Neural cell (in vitro differentiated cells): ENCODE measurements at regions not wholly inside any gene's neighbourhood (a gene's known extent, or its start where the extent isn't known, plus 50 kb on each side); places are given as distances from the start of the nearest gene placed in this dataset.

Source experiments
- H2AFZ ChIP-seq: fragments of 200-600, 300-800 bp; sonication (generic), shearing (Covaris generic); 2 replicates; pipeline ENCODE4 v1.6.0; 2014; ENCODE audit warnings: low read depth, mild to moderate bottlenecking, antibody characterized with exemption, low read length, moderate library complexity
- H3F3A ChIP-seq: fragments of 200-600 bp; shearing (Covaris generic); 2 replicates; pipeline ENCODE4 v1.6.1; 2016; ENCODE audit warnings: mild to moderate bottlenecking, moderate library complexity, mixed read lengths, antibody characterized with exemption, low read length; ENCODE audit not compliant: insufficient read depth, poor library complexity, severe bottlenecking
- H3K27ac ChIP-seq: fragments of 200-600, 300-800 bp; sonication (generic), shearing (Covaris generic); 2 replicates; pipeline ENCODE4 v1.5.1; 2014; ENCODE audit warnings: mild to moderate bottlenecking, low read length, moderate library complexity
- H3K27me3 ChIP-seq: fragments of 300-800, 200-600 bp; sonication (generic), shearing (Covaris generic); 2 replicates; pipeline ENCODE4 v1.6.0; 2014; ENCODE audit warnings: mild to moderate bottlenecking, low read depth, low read length, moderate library complexity; ENCODE audit not compliant: insufficient read depth
- H3K36me3 ChIP-seq: fragments of 300-800, 200-600 bp; sonication (generic), shearing (Covaris generic); 2 replicates; pipeline ENCODE4 v1.5.1; 2014; ENCODE audit warnings: mild to moderate bottlenecking, antibody characterized with exemption, low read length, moderate library complexity; ENCODE audit not compliant: insufficient read depth
- H3K4me2 ChIP-seq: fragments of 300-800, 200-600 bp; sonication (generic), shearing (Covaris generic); 2 replicates; pipeline ENCODE4 v1.6.0; 2014; ENCODE audit warnings: mild to moderate bottlenecking, low read length
- H3K4me3 ChIP-seq: fragments of 300-800, 200-600 bp; sonication (generic), shearing (Covaris generic); 2 replicates; pipeline ENCODE4 v1.5.1; 2014; ENCODE audit warnings: mild to moderate bottlenecking, low read length, moderate library complexity
- H3K79me2 ChIP-seq: fragments of 200-600 bp; shearing (Covaris generic); replicated peaks from 2 replicates; pipeline ENCODE4 v1.6.0; 2014; ENCODE audit warnings: mild to moderate bottlenecking, low read length, moderate library complexity; ENCODE audit not compliant: insufficient read depth
- H3K9ac ChIP-seq: fragments of 300-800, 200-600 bp; sonication (generic), shearing (Covaris generic); 2 replicates; pipeline ENCODE4 v1.6.1; 2016; ENCODE audit warnings: mild to moderate bottlenecking, low read length, mixed read lengths
- H3K9me2 ChIP-seq: fragments of 200-600 bp; shearing (Covaris generic); 2 replicates; pipeline ENCODE4 v1.6.1; 2016; ENCODE audit warnings: mild to moderate bottlenecking, low read length, mixed read lengths; ENCODE audit not compliant: insufficient read depth
- H3K9me3 ChIP-seq: fragments of 200-600, 300-800 bp; sonication (generic), shearing (Covaris generic); 2 replicates; pipeline ENCODE4 v1.6.1; 2016; ENCODE audit warnings: mild to moderate bottlenecking, mixed run types, low read length, moderate library complexity, mixed read lengths
- H4K20me1 ChIP-seq: fragments of 200-600 bp; shearing (Covaris generic); 2 replicates; pipeline ENCODE4 v1.6.1; 2016; ENCODE audit warnings: mild to moderate bottlenecking, mixed run types; ENCODE audit not compliant: insufficient read depth
- CTCF ChIP-seq: fragments of 450-650 bp; IDR thresholded peaks from 2 replicates; pipeline ENCODE4 v1.5.1; 2014; ENCODE audit warnings: antibody characterized with exemption, mild to moderate bottlenecking, moderate library complexity; ENCODE audit not compliant: poor library complexity, severe bottlenecking
- EP300 ChIP-seq: fragments of 450-650 bp; conservative IDR thresholded peaks from 2 replicates; pipeline ENCODE4 v1.6.1; 2014; ENCODE audit warnings: antibody characterized with exemption, mild to moderate bottlenecking, moderate library complexity; ENCODE audit not compliant: poor library complexity, severe bottlenecking
- EZH2 ChIP-seq: fragments of 200-600, 300-800 bp; shearing (Covaris generic), sonication (generic); IDR thresholded peaks from 2 replicates; pipeline ENCODE4 v1.6.1; 2014; ENCODE audit warnings: antibody characterized with exemption, low read length, borderline replicate concordance, mild to moderate bottlenecking; ENCODE audit not compliant: insufficient read depth, poor library complexity, severe bottlenecking
- MXI1 ChIP-seq: fragments of 450-650 bp; conservative IDR thresholded peaks from 2 replicates; pipeline ENCODE4 v1.6.1; 2014; ENCODE audit warnings: antibody characterized with exemption, mild to moderate bottlenecking; ENCODE audit not compliant: poor library complexity, severe bottlenecking
- POLR2AphosphoS5 ChIP-seq: IDR thresholded peaks from 2 replicates; pipeline ENCODE4 v1.6.1; 2012
- RAD21 ChIP-seq: fragments of 450-650 bp; conservative IDR thresholded peaks from 2 replicates; pipeline ENCODE4 v1.6.1; 2014; ENCODE audit warnings: antibody characterized with exemption, mild to moderate bottlenecking, moderate library complexity
- REST ChIP-seq: IDR thresholded peaks from 2 replicates; pipeline ENCODE4 v1.6.1; 2012; ENCODE audit warnings: borderline replicate concordance
- SMC3 ChIP-seq: fragments of 450-650 bp; conservative IDR thresholded peaks from 2 replicates; pipeline ENCODE4 v1.6.1; 2014; ENCODE audit warnings: antibody characterized with exemption, mild to moderate bottlenecking, moderate library complexity; ENCODE audit not compliant: poor library complexity
- TAF1 ChIP-seq: IDR thresholded peaks from 2 replicates; pipeline ENCODE4 v1.6.1; 2012; ENCODE audit warnings: low read depth

GRCh38 chr9:27717991-27718390, 144.7 kb upstream of the C9orf72 start:
- no peak overlapping the region for H3K4me3 ChIP-seq
- no peaks in the 10 kb centered on the region for H3K36me3 ChIP-seq
- H3F3A ChIP-seq, result no peaks in the 10 kb centered on the region
- no peak overlapping the region for H2AFZ ChIP-seq
- no peaks in the 10 kb centered on the region for H4K20me1 ChIP-seq
- no peaks in the 10 kb centered on the region for H3K9me3 ChIP-seq
- no peaks in the 10 kb centered on the region for H3K79me2 ChIP-seq
- H3K9ac ChIP-seq, result no peak overlapping the region
- TF ChIP-seq RAD21 (no peak), REST (no peak), SMC3 (no peak), TAF1 (no peak), POLR2AphosphoS5 (no peak), EZH2 (no peak), EP300 (no peak), MXI1 (no peak), CTCF (no peak)
- no peak overlapping the region for H3K4me2 ChIP-seq
- no peaks in the 10 kb centered on the region for H3K9me2 ChIP-seq
- H3K27ac ChIP-seq, result no peak overlapping the region
- no peaks in the 10 kb centered on the region for H3K27me3 ChIP-seq

- TF ChIP-seq RAD21 (no peak), MXI1 (no peak), POLR2AphosphoS5 (no peak), SMC3 (no peak), REST (no peak), EZH2 (no peak), EP300 (no peak), CTCF (no peak), TAF1 (no peak)
- no peaks in the 10 kb centered on the region for H3K9me2 ChIP-seq
Measured at GRCh38 chr9:27719711-27720110, 146.4 kb upstream of the C9orf72 start.

More at GRCh38 chr9:27719711-27720110, 146.4 kb upstream of the C9orf72 start:
- Histone ChIP-seq H3K9me3 (no peaks in the 10 kb centered on the region), H3K27ac (no peak overlapping the region), H2AFZ (no peak overlapping the region), H3F3A (no peaks in the 10 kb centered on the region), H3K9ac (no peak overlapping the region), H3K4me3 (no peak overlapping the region), H3K36me3 (no peaks in the 10 kb centered on the region), H3K79me2 (no peaks in the 10 kb centered on the region), H3K4me2 (no peak overlapping the region), H3K27me3 (no peaks in the 10 kb centered on the region), H4K20me1 (no peaks in the 10 kb centered on the region)
